CD14-positive monocyte (primary cell): ENCODE measurements at regions not wholly inside any gene's neighbourhood (a gene's known extent, or its start where the extent isn't known, plus 50 kb on each side); places are given as distances from the start of the nearest gene placed in this dataset.
"Not testable (repeated sequence)": the region's sequence is repeated elsewhere in the genome, so short reads cannot be mapped to it uniquely, and the experiment has no call there.

Source experiments
- DNase-seq, 3 donors: peaks; one replicate each; pipeline ENCODE4 v3.0.0-alpha.2; 2011 to 2022
- H2AFZ ChIP-seq: 2 replicates; pipeline ENCODE4 v1.6.0; 2012; ENCODE audit warnings: mild to moderate bottlenecking, low read depth, low read length, inconsistent platforms; ENCODE audit not compliant: insufficient read depth, poor library complexity, severe bottlenecking
- H3K27ac ChIP-seq, 2 donors: 1 replicate in 1 of 2; 2 replicates in 1 of 2; pipeline ENCODE4 v1.5.1; 2012 to 2013; ENCODE audit warnings: low read length in 2 of 2, control low read depth in 1 of 2, inconsistent platforms in 1 of 2, low read depth in 1 of 2, mild to moderate bottlenecking in 1 of 2
- H3K27me3 ChIP-seq, 2 donors: one replicate each; pipeline versions ENCODE4 v1.6.0 to v1.6.1; 2011 to 2013; ENCODE audit warnings: low read length in 2 of 2; ENCODE audit not compliant: control insufficient read depth in 2 of 2, insufficient read depth in 2 of 2
- H3K36me3 ChIP-seq, 2 donors: replicated peaks in 1 of 2; 1 replicate in 1 of 2; 2 replicates in 1 of 2; pipeline versions ENCODE4 v1.5.1 to v1.6.1; 2012 to 2013; ENCODE audit warnings: low read length in 2 of 2, control low read depth in 1 of 2, inconsistent platforms in 1 of 2, mild to moderate bottlenecking in 1 of 2; ENCODE audit not compliant: insufficient read depth in 2 of 2, control insufficient read depth in 1 of 2
- H3K4me1 ChIP-seq, 2 donors: 1 replicate in 1 of 2; 2 replicates in 1 of 2; pipeline versions ENCODE4 v1.5.1 to v1.6.1; 2012 to 2013; ENCODE audit warnings: low read length in 2 of 2, control low read depth in 1 of 2, inconsistent platforms in 1 of 2, mild to moderate bottlenecking in 1 of 2, moderate library complexity in 1 of 2; ENCODE audit not compliant: insufficient read depth in 2 of 2, control insufficient read depth in 1 of 2
- H3K4me2 ChIP-seq: replicated peaks from 2 replicates; pipeline ENCODE3; 2012; ENCODE audit warnings: low read length, moderate library complexity, mild to moderate bottlenecking; ENCODE audit not compliant: poor library complexity, severe bottlenecking; ENCODE audit errors: extremely low read depth
- H3K4me3 ChIP-seq, 3 experiments: fragments of 200-600 bp in 1 of 3; sonication (generic) in 1 of 3; replicated peaks in 1 of 3; 1 replicate in 2 of 3; 2 replicates in 1 of 3; pipeline ENCODE4 v1.5.1; 2011 to 2013; ENCODE audit warnings: low read length in 3 of 3, mild to moderate bottlenecking in 3 of 3, control low read depth in 2 of 3, low read depth in 2 of 3, inconsistent platforms in 1 of 3, moderate library complexity in 1 of 3
- H3K79me2 ChIP-seq: 2 replicates; pipeline ENCODE4 v1.6.0; 2012; ENCODE audit warnings: mild to moderate bottlenecking, control low read depth, inconsistent platforms, low read length, moderate library complexity; ENCODE audit not compliant: insufficient read depth
- H3K9ac ChIP-seq: 2 replicates; pipeline ENCODE4 v1.6.0; 2017; ENCODE audit warnings: low read length, mild to moderate bottlenecking; ENCODE audit not compliant: insufficient read depth, poor library complexity, severe bottlenecking
- H3K9me3 ChIP-seq, 2 donors: replicated peaks in 1 of 2; 1 replicate in 1 of 2; 2 replicates in 1 of 2; pipeline versions ENCODE4 v1.5.1 to v1.6.1; 2012 to 2013; ENCODE audit warnings: low read length in 2 of 2, control low read depth in 1 of 2; ENCODE audit not compliant: control insufficient read depth in 1 of 2, insufficient read depth in 1 of 2
- H4K20me1 ChIP-seq: 2 replicates; pipeline ENCODE4 v1.6.0; 2012; ENCODE audit warnings: mild to moderate bottlenecking, low read length, control low read depth, moderate library complexity; ENCODE audit not compliant: insufficient read depth
- H3K27ac Mint-ChIP-seq, 7 donors: one replicate each; pipeline ENCODE4 v1.8.0; 2020; ENCODE audit warnings: mild to moderate bottlenecking in 7 of 7, mixed read lengths in 7 of 7, moderate library complexity in 6 of 7, inconsistent platforms in 2 of 7
- H3K27me3 Mint-ChIP-seq, 3 donors: one replicate each; pipeline ENCODE4 v1.8.0; 2021 to 2022; ENCODE audit warnings: low read depth in 3 of 3, mild to moderate bottlenecking in 3 of 3, mixed read lengths in 3 of 3, moderate library complexity in 3 of 3, inconsistent platforms in 1 of 3
- H3K36me3 Mint-ChIP-seq, 2 donors: one replicate each; pipeline ENCODE4 v1.8.0; 2020; ENCODE audit warnings: mixed read lengths in 2 of 2, inconsistent platforms in 1 of 2, mild to moderate bottlenecking in 1 of 2
- H3K4me1 Mint-ChIP-seq: one replicate; pipeline ENCODE4 v1.8.0; 2020; ENCODE audit warnings: mild to moderate bottlenecking, mixed read lengths
- H3K4me3 Mint-ChIP-seq, 2 donors: one replicate each; pipeline ENCODE4 v1.8.0; 2020; ENCODE audit warnings: mild to moderate bottlenecking in 2 of 2, mixed read lengths in 2 of 2, moderate library complexity in 1 of 2
- H3K9me3 Mint-ChIP-seq, 7 donors: one replicate each; pipeline ENCODE4 v1.8.0; 2020 to 2022; ENCODE audit warnings: mixed read lengths in 7 of 7, mild to moderate bottlenecking in 6 of 7, moderate library complexity in 6 of 7, inconsistent platforms in 2 of 7
- CTCF ChIP-seq: fragments of 200-600 bp; IDR thresholded peaks from one replicate; pipeline ENCODE4 v1.8.0; 2022; ENCODE audit warnings: antibody characterized with exemption, mild to moderate bottlenecking
- WGBS: methylation state at CpG from one replicate; pipeline ENCODE4 v1.1.5; 2013; ENCODE audit warnings: missing lambda C conversion rate; ENCODE audit not compliant: insufficient coverage; 5-methylcytosine and 5-hydroxymethylcytosine counted together
- intact Hi-C, 2 donors: fragments of 100-400 bp; cut with micrococcal nuclease; formaldehyde crosslinking; loops; one replicate each; pipeline versions ENCODE4 v1.15.0 to v1.15.1; 2023

DNA sequence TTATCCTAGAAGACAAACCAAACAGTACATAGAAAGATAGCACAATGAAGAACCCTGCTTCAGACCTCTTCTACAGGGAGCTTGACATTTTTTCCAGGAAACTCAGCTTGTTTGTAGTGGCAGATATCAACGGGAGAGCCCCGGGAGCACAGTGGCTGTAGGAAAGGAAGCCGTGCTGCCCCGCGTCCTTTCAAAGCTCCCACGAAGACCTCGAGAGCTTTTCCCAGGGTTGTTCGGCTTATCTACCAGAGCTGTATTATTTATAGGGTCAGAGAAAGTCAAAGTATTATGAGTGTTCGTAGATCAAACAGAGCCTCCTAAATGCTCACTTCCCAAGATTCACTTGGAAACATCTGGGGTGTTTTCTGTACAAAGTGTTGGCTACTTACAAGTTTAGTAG is 167.1 kb upstream of the COPS8 start:
- Mint-ChIP-seq H3K27ac (no peak overlapping the region), H3K27me3 (peaks cover 6 to 20% (median 9%) of the 10 kb centered on the region in 3 donors), H3K9me3 (peaks cover 0 to 3% (median 0%) of the 10 kb centered on the region in 7 donors), H3K4me1 (peaks cover 21% of the 10 kb centered on the region), H3K36me3 (no peaks in the 10 kb centered on the region), H3K4me3 (no peak overlapping the region)
- Histone ChIP-seq H3K4me3 (no peak overlapping the region), H3K27ac (no peak overlapping the region), H2AFZ (peak overlapping the region; percentile 45), H4K20me1 (no peaks in the 10 kb centered on the region), H3K4me1 (peaks cover 15% of the 10 kb centered on the region in 2 donors), H3K9ac (no peak overlapping the region), H3K4me2 (no peak overlapping the region), H3K79me2 (no peaks in the 10 kb centered on the region), H3K9me3 (no peaks in the 10 kb centered on the region), H3K27me3 (peaks cover 3 to 6% of the 10 kb centered on the region in 2 donors), H3K36me3 (no peaks in the 10 kb centered on the region)
- intact Hi-C loops, result no loop called here
- WGBS, result no CpG with 5 or more reads among the region's 9 CpGs
- TF ChIP-seq CTCF, result no peak
- no peak for DNase-seq

DNA sequence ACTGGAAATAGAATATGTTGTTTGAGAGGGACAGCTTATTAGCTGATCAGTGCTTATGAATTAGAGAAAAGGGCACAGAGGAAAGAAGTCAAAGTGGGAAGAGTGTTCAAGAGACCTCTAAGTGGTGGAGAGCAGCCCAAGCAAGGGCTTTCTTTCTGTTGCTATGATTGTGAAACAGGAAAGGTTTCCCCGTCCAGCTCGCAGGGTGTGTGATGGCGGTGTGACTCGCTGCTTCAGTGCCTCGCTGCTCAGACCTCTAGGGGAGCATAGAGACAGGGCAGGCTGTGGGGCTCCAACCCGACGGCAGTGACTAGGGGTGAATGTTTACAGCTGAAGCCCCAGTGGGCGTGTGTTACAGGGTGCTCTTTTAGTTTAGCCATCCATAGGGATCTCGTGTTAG is 166.5 kb upstream of the COPS8 start:
- 27% methylated on average over 9 of the region's 9 CpGs for WGBS
- DNase-seq, result peak; percentile 15 to 62 (median 41)
- Histone ChIP-seq H3K27ac (no peak overlapping the region), H3K36me3 (no peaks in the 10 kb centered on the region), H3K9me3 (no peaks in the 10 kb centered on the region), H3K4me3 (no peak overlapping the region), H3K9ac (no peak overlapping the region), H2AFZ (no peak overlapping the region), H3K4me1 (peaks cover 15% of the 10 kb centered on the region in 2 donors), H4K20me1 (no peaks in the 10 kb centered on the region), H3K79me2 (no peaks in the 10 kb centered on the region), H3K4me2 (no peak overlapping the region), H3K27me3 (peaks cover 3 to 6% of the 10 kb centered on the region in 2 donors)
- Mint-ChIP-seq H3K4me1 (peaks cover 21% of the 10 kb centered on the region), H3K27me3 (peaks cover 6 to 22% (median 12%) of the 10 kb centered on the region in 3 donors), H3K36me3 (no peaks in the 10 kb centered on the region), H3K27ac (peak overlapping the region in 2 of 7 donors; percentile 1 to 49), H3K9me3 (peaks cover 0 to 3% (median 0%) of the 10 kb centered on the region in 7 donors), H3K4me3 (peak overlapping the region in 1 of 2 donors; percentile 66)
- intact Hi-C loops, result no loop called here
- no peak for TF ChIP-seq CTCF

GRCh38 chr2:236919801-236920379 is 165.8 kb upstream of the COPS8 start:
- WGBS, result 96% methylated on average over 4 of the region's 11 CpGs
- H3K4me3 ChIP-seq, H3K36me3 ChIP-seq, H3K9me3 Mint-ChIP-seq, H3K9ac ChIP-seq, H3K36me3 Mint-ChIP-seq, H4K20me1 ChIP-seq, H3K4me2 ChIP-seq, intact Hi-C loops, DNase-seq, H3K27ac ChIP-seq, H3K9me3 ChIP-seq, H2AFZ ChIP-seq, H3K79me2 ChIP-seq, H3K27me3 ChIP-seq: not testable (repeated sequence)
- H3K27ac Mint-ChIP-seq, result peak overlapping the region in 1 of 7 donors; percentile 61
- H3K4me1 Mint-ChIP-seq, result peaks cover 21% of the 10 kb centered on the region
- H3K27me3 Mint-ChIP-seq, result peaks cover 7 to 24% (median 15%) of the 10 kb centered on the region in 3 donors
- peak overlapping the region in 1 of 2 donors; percentile 51 for H3K4me3 Mint-ChIP-seq
- peaks cover 15% of the 10 kb centered on the region in 2 donors for H3K4me1 ChIP-seq
